GM23338 (cell line): ENCODE measurements at regions not wholly inside any gene's neighbourhood (a gene's known extent, or its start where the extent isn't known, plus 50 kb on each side); places are given as distances from the start of the nearest gene placed in this dataset.

Experiments used
- ATAC-seq: fragments of 200-7000 bp; cut with Tn5 transposase; 3 replicates; pipeline ENCODE4 v1.9.1; 2020
- DNase-seq: peaks from one replicate; pipeline ENCODE4 v3.0.0-alpha.2; 2015; ENCODE audit warnings: low spot score
- H2AFZ ChIP-seq: fragments of 200-600 bp; sonication (generic); 2 replicates; pipeline ENCODE4 v1.8.0; 2016; ENCODE audit warnings: antibody characterized with exemption, mild to moderate bottlenecking, moderate library complexity
- H3F3A ChIP-seq: fragments of 200-600 bp; sonication (generic); replicated peaks from 2 replicates; pipeline ENCODE4 v1.8.0; 2017; ENCODE audit warnings: antibody characterized with exemption, mixed run types, low read depth
- H3K27ac ChIP-seq: fragments of 200-600 bp; sonication (generic); 2 replicates; pipeline ENCODE4 v1.6.1; 2016; ENCODE audit warnings: low read depth
- H3K27me3 ChIP-seq: fragments of 200-600 bp; sonication (generic); 2 replicates; pipeline ENCODE4 v1.8.0; 2016; ENCODE audit warnings: mild to moderate bottlenecking, mixed run types, moderate library complexity; ENCODE audit not compliant: insufficient read depth
- H3K36me3 ChIP-seq: fragments of 200-600 bp; sonication (generic); 2 replicates; pipeline ENCODE4 v1.8.0; 2016; ENCODE audit warnings: mild to moderate bottlenecking; ENCODE audit not compliant: insufficient read depth
- H3K4me1 ChIP-seq: fragments of 200-600 bp; sonication (generic); 2 replicates; pipeline ENCODE4 v1.8.0; 2016; ENCODE audit warnings: mild to moderate bottlenecking, moderate library complexity; ENCODE audit not compliant: insufficient read depth
- H3K4me2 ChIP-seq: fragments of 200-600 bp; sonication (generic); 2 replicates; pipeline ENCODE4 v1.7.1; 2017; ENCODE audit warnings: mixed run types
- H3K4me3 ChIP-seq: fragments of 200-600 bp; sonication (generic); 2 replicates; pipeline ENCODE4 v1.6.1; 2016; ENCODE audit warnings: mixed run types
- H3K79me2 ChIP-seq: fragments of 200-600 bp; sonication (generic); replicated peaks from 2 replicates; pipeline ENCODE4 v1.8.0; 2017; ENCODE audit warnings: mild to moderate bottlenecking; ENCODE audit not compliant: insufficient read depth
- H3K9me2 ChIP-seq: fragments of 200-600 bp; sonication (generic); 2 replicates; pipeline ENCODE4 v1.8.0; 2017; ENCODE audit not compliant: insufficient read depth
- H4K20me1 ChIP-seq: fragments of 200-600 bp; sonication (generic); replicated peaks from 2 replicates; pipeline ENCODE4 v1.8.0; 2017; ENCODE audit warnings: mild to moderate bottlenecking; ENCODE audit not compliant: insufficient read depth
- H3K27ac Mint-ChIP-seq: 2 replicates; pipeline ENCODE4 v1.8.0; 2020; ENCODE audit warnings: inconsistent platforms, mild to moderate bottlenecking, moderate library complexity, mixed read lengths
- H3K27me3 Mint-ChIP-seq: 3 replicates; pipeline ENCODE4 v1.8.0; 2022; ENCODE audit warnings: low read depth, mild to moderate bottlenecking, moderate library complexity, mixed read lengths, inconsistent platforms; ENCODE audit not compliant: insufficient read depth, poor library complexity
- H3K36me3 Mint-ChIP-seq: 3 replicates; pipeline ENCODE4 v1.8.0; 2021; ENCODE audit warnings: low read depth, mild to moderate bottlenecking, inconsistent platforms, moderate library complexity, mixed read lengths
- H3K4me1 Mint-ChIP-seq: 3 replicates; pipeline ENCODE4 v1.8.0; 2020; ENCODE audit warnings: mild to moderate bottlenecking, inconsistent platforms, mixed read lengths
- H3K4me3 Mint-ChIP-seq: 3 replicates; pipeline ENCODE4 v1.8.0; 2021; ENCODE audit warnings: moderate library complexity, mild to moderate bottlenecking, inconsistent platforms, mixed read lengths
- H3K9me3 Mint-ChIP-seq: 3 replicates; pipeline ENCODE4 v1.8.0; 2020; ENCODE audit warnings: moderate library complexity, mild to moderate bottlenecking, inconsistent platforms, mixed read lengths
- ETS1 ChIP-seq: IDR thresholded peaks from 2 replicates; pipeline ENCODE4 v1.6.1; 2016; ENCODE audit warnings: antibody characterized with exemption
- EZH2 ChIP-seq: fragments of 200-600 bp; sonication (generic); IDR thresholded peaks from one replicate; pipeline ENCODE4 v1.8.0; 2017; ENCODE audit warnings: antibody characterized with exemption, mild to moderate bottlenecking, low read depth; ENCODE audit not compliant: unreplicated experiment
- NANOG ChIP-seq: IDR thresholded peaks from 2 replicates; pipeline ENCODE4 v1.6.1; 2016; ENCODE audit warnings: antibody characterized with exemption, borderline replicate concordance
- STAT1 ChIP-seq: IDR thresholded peaks from one replicate; pipeline ENCODE4 v1.6.1; 2016; ENCODE audit warnings: antibody characterized with exemption; ENCODE audit not compliant: unreplicated experiment
- ZNF114 ChIP-seq: fragments of 250-450 bp; sonication (Bioruptor Pico); IDR thresholded peaks from 2 replicates; pipeline ENCODE4 v1.5.0; 2020; ENCODE audit warnings: mild to moderate bottlenecking, moderate library complexity
- ZNF462 ChIP-seq: fragments of 250-450 bp; sonication (Bioruptor Pico); IDR thresholded peaks from 2 replicates; pipeline ENCODE4 v1.5.0; 2020; ENCODE audit warnings: mild to moderate bottlenecking, moderate library complexity

GRCh38 chr5:6041977-6042550, 336.3 kb downstream of the MED10 start (continued):
- TF ChIP-seq EZH2 (no peak), ZNF462 (CRISPR knock-in tag) (no peak), STAT1 (no peak)

DNA sequence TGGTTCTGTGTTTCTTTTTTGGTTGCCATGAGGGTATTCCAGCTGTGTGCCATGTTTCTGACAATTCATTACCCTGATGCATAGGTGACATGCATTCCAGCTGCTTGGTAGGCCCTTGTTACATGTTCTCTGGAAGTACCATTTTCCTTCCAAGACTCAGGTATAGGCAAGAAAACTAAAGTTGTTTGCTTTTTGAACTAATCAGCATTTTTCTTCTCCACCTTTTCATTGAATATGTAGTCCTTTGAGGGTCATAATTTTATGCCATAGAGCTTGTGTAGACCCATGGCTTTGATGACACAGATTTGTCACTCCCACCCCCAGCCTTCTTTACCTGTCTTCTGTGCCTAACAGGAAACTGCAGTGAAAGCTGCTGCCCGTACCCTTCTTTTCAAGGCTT, 339.2 kb downstream of the MED10 start:
- H3K9me2 ChIP-seq: no peaks in the 10 kb centered on the region
- Mint-ChIP-seq H3K27me3 (peaks cover 2% of the 10 kb centered on the region), H3K36me3 (no peaks in the 10 kb centered on the region), H3K4me1 (peaks cover 6% of the 10 kb centered on the region), H3K4me3 (no peak overlapping the region), H3K27ac (no peak overlapping the region), H3K9me3 (peaks cover 3% of the 10 kb centered on the region; the same call in 1 of the 3 replicates)
- H3K4me3 ChIP-seq: no peak overlapping the region
- H3K79me2 ChIP-seq: no peaks in the 10 kb centered on the region
- no peaks in the 10 kb centered on the region for H4K20me1 ChIP-seq
- ATAC-seq (no peak), DNase-seq (no peak)
- H3K27ac ChIP-seq: no peak overlapping the region
- no peaks in the 10 kb centered on the region for H3K36me3 ChIP-seq
- 0 out of 2 replicates have a peak, but pooled peaks cover 7% of the 10 kb centered on the region for H3K4me1 ChIP-seq
- H3K27me3 ChIP-seq: no peaks in the 10 kb centered on the region
- H3K4me2 ChIP-seq: no peak overlapping the region
- no peaks in the 10 kb centered on the region for H3F3A ChIP-seq
- no peak overlapping the region for H2AFZ ChIP-seq
- TF ChIP-seq ETS1: no peak
- no peak for TF ChIP-seq ZNF114 (CRISPR knock-in tag)
- no peak for TF ChIP-seq EZH2
- TF ChIP-seq ZNF462 (CRISPR knock-in tag): no peak
- no peak for TF ChIP-seq NANOG
